GM21529 (cell line): ENCODE measurements at regions not wholly inside any gene's neighbourhood (a gene's known extent, or its start where the extent isn't known, plus 50 kb on each side); places are given as distances from the start of the nearest gene placed in this dataset.
"Not testable (repeated sequence)": the region's sequence is repeated elsewhere in the genome, so short reads cannot be mapped to it uniquely, and the experiment has no call there.

Experiments
- ATAC-seq: cut with Tn5 transposase; IDR thresholded peaks from one replicate; pipeline ENCODE4 v1.9.1; 2021; ENCODE audit not compliant: unreplicated experiment

- no peak for ATAC-seq
Observed at GRCh38 chr4:136001791-136002190, 1530.5 kb downstream of the PCDH18 start.

DNA sequence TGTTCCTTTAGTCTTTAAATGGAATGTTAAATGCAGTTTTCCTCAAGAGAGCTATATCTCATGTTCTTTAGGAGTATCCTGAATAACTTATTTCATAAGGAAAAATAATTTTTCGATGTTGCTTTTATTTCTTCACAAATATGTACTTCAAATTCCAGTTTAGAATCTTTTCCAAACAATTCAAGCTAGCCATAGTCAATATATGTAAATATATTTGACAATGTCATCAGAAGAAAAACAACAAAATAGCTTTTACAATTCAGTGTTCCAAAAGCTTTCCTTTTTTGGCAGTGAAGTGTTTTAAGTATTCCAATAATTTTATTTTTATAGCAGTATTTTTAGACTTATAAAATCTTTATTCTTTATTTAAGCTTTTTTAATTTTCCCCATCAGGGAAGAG lies 1532.0 kb downstream of the PCDH18 start:
- no peak for ATAC-seq

DNA sequence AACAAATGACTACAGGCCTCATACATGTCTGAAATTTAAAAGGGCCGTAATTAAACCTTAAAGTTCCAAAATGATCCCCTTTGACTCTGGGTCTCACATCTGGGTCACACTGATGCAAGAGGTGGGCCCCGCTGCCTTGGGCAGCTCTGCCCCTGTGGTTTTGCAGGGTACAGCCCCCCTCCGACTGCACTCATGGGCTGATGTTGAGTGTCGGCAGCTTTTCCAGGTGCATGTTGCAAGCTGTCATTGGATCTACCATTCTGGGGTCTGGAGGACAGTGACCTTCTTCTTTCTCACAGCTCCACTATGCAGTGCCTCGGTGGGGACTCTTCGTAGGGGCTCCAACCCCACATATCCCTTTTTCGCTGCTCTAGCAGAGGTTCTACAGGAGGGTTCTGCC lies 1537.9 kb downstream of the PCDH18 start:
- ATAC-seq = no peak

DNA sequence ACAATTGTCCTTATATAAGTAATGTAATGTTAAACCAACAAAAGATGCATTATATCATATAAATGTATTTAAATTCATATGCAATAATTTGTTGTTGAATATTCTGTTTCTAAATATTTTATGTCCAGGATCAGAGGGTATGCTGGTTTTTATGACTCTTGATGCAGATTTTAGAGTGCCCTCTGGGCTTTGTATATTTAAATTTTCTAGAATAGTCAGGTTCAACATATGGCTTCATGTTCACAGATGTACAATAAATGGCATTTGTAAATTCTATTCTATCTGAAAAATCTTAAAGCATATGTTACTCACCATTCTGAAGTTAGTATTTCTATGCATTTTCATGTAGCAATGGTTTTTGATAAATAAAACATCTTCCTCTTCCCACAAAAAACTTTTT lies 1555.4 kb downstream of the PCDH18 start:
- no peak for ATAC-seq

- ATAC-seq = no peak
Observed at GRCh38 chr4:135966936-135967335, 1565.4 kb downstream of the PCDH18 start.

GRCh38 chr4:135963009-135963408 lies 1569.3 kb downstream of the PCDH18 start:
- no peak for ATAC-seq

DNA sequence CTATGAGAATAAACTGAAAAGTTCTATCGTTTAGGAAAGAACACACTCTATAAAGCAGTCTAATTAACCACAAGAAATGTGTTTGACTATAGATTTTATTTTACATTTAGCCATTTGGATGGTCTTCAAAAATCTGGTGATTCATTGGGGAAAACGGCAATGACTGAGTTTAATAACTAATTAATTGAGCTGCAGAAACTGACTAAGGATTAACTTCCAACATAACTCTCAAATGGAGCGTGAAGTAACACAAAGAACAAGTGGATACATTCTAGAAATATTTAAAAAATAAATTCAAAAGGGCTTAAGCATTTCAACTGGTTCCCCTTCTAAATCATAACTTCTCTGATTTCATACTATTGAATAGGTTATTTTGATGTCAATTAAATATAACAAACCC lies 1582.4 kb downstream of the PCDH18 start:
- ATAC-seq = no peak

GRCh38 chr4:135948797-135949196 lies 1583.5 kb downstream of the PCDH18 start:
- no peak for ATAC-seq

DNA sequence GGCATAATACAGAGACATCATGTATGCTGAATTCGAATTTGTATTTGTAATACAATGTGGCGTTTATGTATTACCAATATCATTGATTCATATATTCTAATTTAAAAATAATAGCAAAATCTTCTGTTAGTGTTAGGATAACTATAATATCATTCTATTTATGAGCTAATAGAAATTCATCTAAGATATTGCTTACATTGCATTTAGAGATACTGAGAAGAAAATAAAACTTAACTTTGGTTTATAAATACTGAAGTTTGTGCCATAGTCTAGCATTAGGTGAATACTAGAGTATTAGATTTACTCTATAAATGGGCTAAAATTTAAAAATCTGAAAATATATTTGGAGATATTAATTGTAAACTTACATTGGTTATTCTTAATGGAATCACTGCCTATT lies 1590.6 kb downstream of the PCDH18 start:
- no peak for ATAC-seq

GRCh38 chr4:135934026-135934425 lies 1598.3 kb downstream of the PCDH18 start:
- no peak for ATAC-seq

DNA sequence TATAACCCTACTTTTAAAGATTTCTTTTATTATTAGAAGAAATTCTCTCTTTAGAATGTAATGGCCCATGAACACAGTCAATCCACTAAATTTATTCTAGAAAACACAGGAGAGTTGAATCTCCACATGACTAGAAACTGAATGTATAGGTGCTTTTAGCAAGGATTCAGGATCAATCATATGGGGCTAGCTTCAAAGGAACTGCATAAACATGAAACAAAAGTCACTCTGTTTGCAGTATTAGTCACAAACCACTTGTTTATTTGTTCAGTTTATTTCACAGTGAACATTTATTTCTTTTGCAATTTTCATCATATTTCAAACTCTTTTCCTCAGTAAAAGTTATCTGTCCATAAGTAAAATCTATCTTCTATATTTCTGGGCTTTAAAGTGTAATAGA lies 1604.6 kb downstream of the PCDH18 start:
- no peak for ATAC-seq

DNA sequence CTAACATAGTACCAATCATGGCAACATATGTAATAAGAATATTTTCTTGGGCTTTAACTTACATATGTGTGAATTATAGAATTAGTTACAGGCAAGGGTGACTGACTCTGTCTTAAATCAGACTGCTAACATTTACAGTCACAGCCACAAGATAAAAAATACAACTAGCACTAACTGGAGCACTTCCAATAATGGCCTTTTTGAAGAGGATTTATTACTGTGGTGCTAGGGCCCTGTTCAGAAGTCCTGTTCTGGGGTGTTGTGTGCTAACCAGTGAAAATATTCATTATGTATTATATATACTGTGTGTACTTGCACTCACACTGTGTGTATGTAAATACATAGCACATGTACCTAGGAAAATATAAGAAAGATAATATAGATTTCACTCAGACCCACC lies 1611.2 kb downstream of the PCDH18 start:
- ATAC-seq = no peak

DNA sequence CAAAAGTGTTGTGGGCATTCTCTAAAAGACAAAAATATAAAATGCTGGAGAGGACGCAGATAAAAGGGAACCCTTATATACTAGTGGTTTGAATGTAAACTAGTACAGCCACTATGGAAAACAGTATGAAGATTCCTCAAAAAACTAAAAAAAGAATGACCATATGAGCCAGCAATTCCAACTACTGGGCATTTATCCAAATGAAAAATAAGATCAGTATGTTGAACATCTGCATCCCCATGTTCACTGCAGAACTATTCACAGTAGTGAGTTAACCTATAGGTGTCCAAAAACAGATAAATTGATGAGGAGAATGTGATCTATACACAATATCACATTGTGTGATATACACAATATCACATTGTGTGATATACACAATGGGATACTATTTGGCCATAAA lies 1615.3 kb downstream of the PCDH18 start:
- no peak for ATAC-seq

GRCh38 chr4:135900956-135901355 lies 1631.3 kb downstream of the PCDH18 start:
- no peak for ATAC-seq

DNA sequence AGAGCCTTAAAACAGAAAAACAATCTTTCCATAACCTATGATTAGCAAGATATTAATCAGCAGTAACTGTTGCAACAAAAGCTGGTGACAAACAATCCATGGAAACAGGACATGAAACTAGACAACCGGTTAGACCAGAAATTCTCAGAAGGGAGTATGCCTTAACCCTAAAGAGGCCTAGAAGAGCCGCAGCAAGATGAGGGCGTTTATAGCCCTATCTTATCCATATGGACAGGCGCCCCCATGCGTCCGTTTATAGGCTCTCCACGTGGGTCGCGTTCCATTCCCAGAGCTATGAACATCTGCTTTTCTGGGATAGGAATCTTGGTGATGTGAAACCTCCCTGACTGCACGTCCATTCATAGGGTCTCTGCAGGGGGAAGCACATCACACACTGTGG lies 1662.7 kb upstream of the PABPC4L start:
- not testable (repeated sequence) for ATAC-seq

DNA sequence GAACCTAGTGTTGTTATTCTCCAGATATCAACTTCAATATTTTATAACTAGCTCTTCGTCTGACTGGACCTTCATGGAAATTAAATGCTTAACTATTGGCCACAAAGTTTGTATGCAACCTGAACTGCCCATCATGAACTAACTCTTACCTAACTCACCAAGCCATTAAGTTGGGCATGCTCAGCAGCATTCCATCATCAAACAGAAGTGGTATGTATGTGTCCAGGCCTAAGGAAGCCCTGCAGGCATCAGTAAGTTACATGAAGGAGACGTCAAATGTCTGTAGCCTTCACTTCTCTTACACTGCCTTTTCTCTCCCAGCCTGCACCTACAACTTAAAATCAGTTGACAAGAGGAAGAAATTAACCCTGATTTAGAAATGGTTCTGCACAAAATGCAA lies 1639.2 kb upstream of the PABPC4L start:
- ATAC-seq = no peak

DNA sequence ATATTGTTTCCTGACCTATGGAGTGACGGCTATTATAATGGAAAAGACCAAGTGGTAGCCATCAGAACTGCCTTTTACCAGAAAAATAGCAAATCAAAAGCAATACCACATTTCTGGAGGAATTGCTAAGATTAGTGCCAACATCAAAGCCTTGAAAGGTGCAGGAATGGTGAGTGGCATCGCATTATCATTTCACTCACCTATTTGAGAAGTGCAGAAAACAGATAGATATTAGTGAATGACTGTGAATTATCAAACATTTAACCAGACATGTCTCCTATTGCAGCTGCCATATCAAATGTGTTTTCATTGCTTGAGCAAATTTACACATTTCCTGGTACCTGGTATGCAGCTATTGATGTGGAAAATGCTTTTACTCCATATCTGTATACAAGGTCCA lies 1638.1 kb upstream of the PABPC4L start:
- ATAC-seq = no peak

DNA sequence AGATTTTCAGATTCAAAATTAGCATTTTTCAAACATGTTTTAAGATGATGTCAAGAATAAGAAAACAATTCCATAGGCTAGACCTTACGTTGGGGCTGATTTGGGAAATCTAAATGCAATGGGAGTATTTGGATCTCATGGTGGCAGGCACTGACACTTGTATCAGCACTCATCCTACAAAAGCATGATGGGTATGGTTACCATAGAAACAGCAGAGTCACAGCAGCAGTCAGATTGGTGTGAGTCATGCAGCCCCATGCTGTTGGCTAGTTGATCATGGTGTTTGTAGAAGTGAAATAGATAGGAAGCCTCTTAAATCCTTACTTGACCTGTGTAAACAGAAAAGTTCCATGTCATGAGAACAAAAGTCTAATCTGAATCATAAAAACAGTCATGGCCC lies 1637.3 kb upstream of the PABPC4L start:
- no peak for ATAC-seq

DNA sequence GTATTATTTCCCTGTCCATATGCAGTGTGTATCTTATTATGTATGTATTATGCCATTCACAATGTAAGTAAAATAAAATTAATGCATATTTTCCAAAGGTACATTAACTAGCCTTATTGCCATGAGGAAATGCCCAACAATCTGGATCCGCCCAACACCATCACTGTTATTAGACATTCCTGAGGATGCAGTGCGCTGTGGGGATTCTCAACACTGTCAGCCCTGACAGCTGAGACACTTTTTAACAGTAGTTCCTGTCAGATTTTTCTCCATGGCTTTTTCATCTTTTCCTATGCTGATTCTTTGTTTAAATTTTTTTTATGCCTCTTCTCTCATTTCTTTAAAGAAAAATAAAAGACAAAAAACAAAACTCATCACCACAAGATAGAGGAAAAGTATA lies 1632.9 kb upstream of the PABPC4L start:
- no peak for ATAC-seq

GRCh38 chr4:135833529-135833928 lies 1631.9 kb upstream of the PABPC4L start:
- ATAC-seq = no peak

- no peak for ATAC-seq
Observed at GRCh38 chr4:135824759-135825296, 1623.2 kb upstream of the PABPC4L start.

- ATAC-seq = no peak
Observed at GRCh38 chr4:135804785-135805184, 1603.2 kb upstream of the PABPC4L start.

GRCh38 chr4:135777361-135777760 lies 1575.8 kb upstream of the PABPC4L start:
- no peak for ATAC-seq

DNA sequence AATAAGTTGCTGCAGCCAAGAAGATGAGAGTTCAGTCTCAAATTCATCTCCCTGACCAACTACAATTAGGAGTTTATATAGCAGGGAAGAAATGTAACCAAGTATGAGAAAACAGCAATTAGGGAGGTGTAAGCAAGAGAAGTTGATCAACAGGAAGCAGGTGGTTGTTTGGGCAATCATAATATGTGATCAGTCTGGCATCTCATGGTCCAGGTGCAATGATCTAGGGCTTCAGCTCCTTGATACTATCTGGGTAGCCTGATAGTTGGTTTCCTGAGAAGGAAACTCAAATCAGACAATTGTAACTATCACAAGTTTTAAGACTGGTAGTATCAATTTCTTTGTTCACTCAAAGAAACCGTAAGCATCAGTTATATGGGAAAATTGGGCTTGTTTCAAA lies 1574.3 kb upstream of the PABPC4L start:
- ATAC-seq = no peak
